Naive B cell (primary cell): ENCODE measurements at regions not wholly inside any gene's neighbourhood (a gene's known extent, or its start where the extent isn't known, plus 50 kb on each side); places are given as distances from the start of the nearest gene placed in this dataset.
A peak's percentile ranks its signal among the peaks of the same experiment; 100 is the strongest.

ENCODE experiments used
- ATAC-seq, 2 donors: fragments of 150-1000 bp; cut with Tn5 transposase; 2 replicates each; pipeline ENCODE4 v1.10.0; 2021; ENCODE audit warnings: low read depth in 2 of 2, mild to moderate bottlenecking in 2 of 2, moderate library complexity in 2 of 2
- DNase-seq: peaks from one replicate; pipeline ENCODE4 v3.0.0; 2022
- H3K27ac Mint-ChIP-seq, 6 donors: one replicate each; pipeline ENCODE4 v1.8.0; 2020 to 2022; ENCODE audit warnings: mild to moderate bottlenecking in 6 of 6, mixed read lengths in 6 of 6, moderate library complexity in 5 of 6, inconsistent platforms in 2 of 6
- H3K27me3 Mint-ChIP-seq, 3 donors: one replicate each; pipeline ENCODE4 v1.8.0; 2021 to 2022; ENCODE audit warnings: mixed read lengths in 3 of 3, mild to moderate bottlenecking in 1 of 3
- H3K36me3 Mint-ChIP-seq, 2 donors: one replicate each; pipeline ENCODE4 v1.8.0; 2020 to 2022; ENCODE audit warnings: mixed read lengths in 2 of 2, inconsistent platforms in 1 of 2, mild to moderate bottlenecking in 1 of 2
- H3K4me1 Mint-ChIP-seq, 3 donors: one replicate each; pipeline ENCODE4 v1.8.0; 2020 to 2022; ENCODE audit warnings: mixed read lengths in 3 of 3, inconsistent platforms in 1 of 3, mild to moderate bottlenecking in 1 of 3, moderate library complexity in 1 of 3
- H3K4me3 Mint-ChIP-seq, 8 donors: one replicate each; pipeline ENCODE4 v1.8.0; 2020 to 2022; ENCODE audit warnings: mild to moderate bottlenecking in 8 of 8, mixed read lengths in 8 of 8, moderate library complexity in 8 of 8, inconsistent platforms in 2 of 8
- H3K9me3 Mint-ChIP-seq, 7 donors: one replicate each; pipeline ENCODE4 v1.8.0; 2020 to 2022; ENCODE audit warnings: mixed read lengths in 7 of 7, mild to moderate bottlenecking in 5 of 7, inconsistent platforms in 2 of 7, moderate library complexity in 1 of 7

- DNase-seq = no peak
- Mint-ChIP-seq H3K9me3 (no peaks in the 10 kb centered on the region), H3K27me3 (peaks cover 0 to 6% (median 0%) of the 10 kb centered on the region in 3 donors), H3K27ac (no peak overlapping the region), H3K36me3 (no peaks in the 10 kb centered on the region), H3K4me1 (peaks cover 0 to 4% (median 4%) of the 10 kb centered on the region in 3 donors), H3K4me3 (no peak overlapping the region)
- ATAC-seq = no peak
These were observed 80.3 kb upstream of the MTPN start for GRCh38 chr7:136057509-136057908.

DNA sequence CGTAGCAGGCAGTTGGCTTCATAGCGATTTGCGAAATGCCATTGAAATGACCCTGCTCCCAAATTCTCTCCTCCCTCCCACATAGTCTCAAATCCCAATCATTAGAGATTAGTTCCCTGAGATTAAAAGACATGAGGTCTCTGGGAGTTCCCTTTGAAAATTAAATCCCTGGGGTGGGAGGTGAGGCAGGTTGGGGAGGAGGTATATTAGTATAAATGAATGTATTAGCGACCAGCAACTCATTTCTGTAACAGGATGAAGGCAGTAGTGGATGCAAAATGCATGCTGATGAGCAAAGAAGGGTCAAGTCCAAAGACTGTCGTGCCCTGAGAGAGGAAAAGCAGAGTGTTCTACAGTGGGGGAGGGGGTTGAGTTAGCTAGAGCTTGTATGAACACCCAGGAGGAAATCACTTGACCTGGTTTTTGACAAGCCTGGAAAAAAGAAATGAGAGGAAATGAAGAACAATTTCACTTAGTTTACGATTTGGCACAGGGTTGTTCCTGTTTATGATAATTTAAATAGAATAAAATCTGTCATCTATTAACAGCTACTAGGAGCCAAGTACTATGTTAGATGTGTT, 79.6 kb upstream of the MTPN start:
- H3K27me3 Mint-ChIP-seq = peaks cover 0 to 6% (median 0%) of the 10 kb centered on the region in 3 donors
- no peak for ATAC-seq

DNA sequence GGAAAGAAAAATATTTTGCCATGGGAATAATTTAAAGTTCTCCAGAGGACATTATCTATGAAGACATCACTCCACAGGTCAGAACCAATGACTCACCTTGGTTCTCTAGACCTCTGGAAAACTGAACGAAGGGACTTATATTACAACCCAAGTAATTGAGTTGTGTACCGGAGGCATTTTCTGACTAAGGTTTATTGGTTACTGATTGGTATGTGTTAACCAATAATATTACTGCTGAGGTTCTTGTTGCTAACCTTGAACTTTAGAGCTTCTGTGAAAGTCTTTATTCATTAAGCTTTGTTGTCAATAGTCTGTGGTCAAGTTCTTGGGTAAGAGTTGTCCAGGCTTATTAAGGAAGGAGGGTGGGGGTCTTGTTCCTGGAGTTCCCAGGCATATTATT, 78.1 kb upstream of the MTPN start:
- Mint-ChIP-seq H3K4me1 (peaks cover 0 to 4% (median 4%) of the 10 kb centered on the region in 3 donors), H3K27me3 (peaks cover 0 to 6% (median 0%) of the 10 kb centered on the region in 3 donors), H3K4me3 (no peak overlapping the region), H3K27ac (no peak overlapping the region), H3K9me3 (no peaks in the 10 kb centered on the region), H3K36me3 (no peaks in the 10 kb centered on the region)
- no peak for DNase-seq
- no peak for ATAC-seq

More for the DNA sequence above, 79.6 kb upstream of the MTPN start:
- no peaks in the 10 kb centered on the region for H3K9me3 Mint-ChIP-seq
- no peak overlapping the region for H3K27ac Mint-ChIP-seq
- H3K36me3 Mint-ChIP-seq = no peaks in the 10 kb centered on the region
- H3K4me3 Mint-ChIP-seq = no peak overlapping the region
- DNase-seq = no peak
- H3K4me1 Mint-ChIP-seq = peaks cover 0 to 4% (median 4%) of the 10 kb centered on the region in 3 donors

DNA sequence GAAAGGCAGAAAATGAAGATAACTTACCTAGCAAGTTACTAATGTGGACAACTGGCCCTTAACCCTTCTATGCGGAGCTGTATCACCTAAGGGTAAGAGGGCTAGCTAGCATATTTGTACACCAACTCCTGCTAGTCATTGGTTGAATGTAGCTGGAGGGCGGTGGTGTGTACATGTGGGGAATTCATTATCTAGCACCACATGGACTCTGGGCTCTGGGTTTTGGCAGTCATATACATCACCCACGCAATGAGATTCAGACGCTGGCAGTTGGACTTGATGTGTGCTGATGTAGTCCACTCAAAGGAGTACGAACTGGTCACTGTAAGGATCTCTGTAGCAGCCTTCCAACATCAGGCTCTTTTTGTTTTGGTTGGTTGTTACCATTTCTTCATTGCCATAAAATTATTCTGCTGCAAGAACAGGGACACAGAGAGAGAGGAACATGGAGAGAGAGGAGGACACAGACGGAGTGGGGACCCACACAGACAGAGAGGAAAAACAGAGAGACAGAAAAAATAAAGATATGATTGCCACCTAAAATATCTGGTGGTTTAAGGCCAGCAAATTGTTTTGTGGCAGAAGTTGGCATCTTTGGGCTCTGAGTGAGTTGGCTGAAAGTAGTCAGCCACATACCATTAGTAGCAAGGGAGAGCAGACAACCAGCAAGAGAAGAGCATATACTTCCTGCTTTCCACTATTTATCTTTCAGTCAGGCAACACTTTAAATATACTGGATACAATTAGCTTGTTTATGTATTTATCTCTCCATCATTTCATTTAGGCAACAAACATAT, 76.7 kb upstream of the MTPN start:
- Mint-ChIP-seq H3K4me3 (no peak overlapping the region), H3K4me1 (peaks cover 0 to 4% (median 2%) of the 10 kb centered on the region in 3 donors), H3K27me3 (peaks cover 0 to 6% (median 0%) of the 10 kb centered on the region in 3 donors), H3K36me3 (peaks cover 0 to 5% of the 10 kb centered on the region in 2 donors), H3K27ac (no peak overlapping the region), H3K9me3 (peaks cover 0 to 5% (median 0%) of the 10 kb centered on the region in 7 donors)
- ATAC-seq = no peak
- DNase-seq = no peak

DNA sequence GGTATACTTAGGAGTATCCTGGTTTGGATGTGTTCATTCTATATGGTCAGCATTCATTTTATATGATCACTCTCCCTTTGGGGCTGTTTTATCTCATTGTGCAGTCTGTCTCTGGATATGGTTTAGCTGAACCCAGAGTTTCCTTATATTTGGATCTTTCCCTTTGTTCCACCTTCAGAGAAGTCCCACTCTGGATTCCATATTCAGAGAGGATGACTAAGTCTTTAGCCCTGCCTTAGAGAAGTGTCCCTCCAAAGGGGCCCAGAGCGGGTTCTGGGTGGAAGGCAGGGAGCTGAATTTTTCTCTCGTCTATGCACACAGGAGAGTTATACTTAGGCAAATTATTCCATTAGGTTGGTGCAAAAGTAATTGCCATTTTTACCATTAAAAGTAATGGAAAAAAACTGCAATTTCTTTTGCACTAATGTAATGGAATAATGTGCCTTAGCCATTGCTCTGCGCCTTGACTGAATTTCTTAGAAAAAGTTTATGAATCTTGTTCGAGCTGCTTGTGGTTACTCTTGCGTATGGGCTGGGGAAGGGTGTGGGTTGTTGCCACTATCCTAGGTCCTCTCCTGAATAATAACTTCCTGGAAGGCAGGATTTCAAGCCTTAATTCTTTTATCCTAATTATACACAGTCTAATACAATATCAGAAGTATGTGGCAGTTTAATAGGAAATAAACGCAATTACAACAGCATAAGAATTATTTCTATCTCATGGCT, 74.2 kb upstream of the MTPN start:
- Mint-ChIP-seq H3K27me3 (peaks cover 0 to 6% (median 0%) of the 10 kb centered on the region in 3 donors), H3K36me3 (peaks cover 3 to 11% of the 10 kb centered on the region in 2 donors), H3K4me3 (no peak overlapping the region), H3K4me1 (no peaks in the 10 kb centered on the region), H3K9me3 (peaks cover 2 to 9% (median 4%) of the 10 kb centered on the region in 7 donors), H3K27ac (no peak overlapping the region)
- ATAC-seq (no peak), DNase-seq (no peak)

- H3K27me3 Mint-ChIP-seq = peaks cover 0 to 9% (median under 1%) of the 10 kb centered on the region in 3 donors
- H3K36me3 Mint-ChIP-seq = peaks cover 3 to 12% of the 10 kb centered on the region in 2 donors
- ATAC-seq (no peak), DNase-seq (no peak)
- H3K9me3 Mint-ChIP-seq = peaks cover 2 to 12% (median 4%) of the 10 kb centered on the region in 7 donors
- H3K4me3 Mint-ChIP-seq = no peak overlapping the region
- H3K4me1 Mint-ChIP-seq = no peaks in the 10 kb centered on the region
- H3K27ac Mint-ChIP-seq = no peak overlapping the region
These were observed 73.3 kb upstream of the MTPN start for GRCh38 chr7:136050462-136050847.

- Mint-ChIP-seq H3K4me3 (no peak overlapping the region), H3K9me3 (peaks cover 2 to 13% (median 5%) of the 10 kb centered on the region in 7 donors)
These were observed 72.8 kb upstream of the MTPN start for GRCh38 chr7:136049818-136050461.

GRCh38 chr7:136049117-136049516, 72.0 kb upstream of the MTPN start:
- peaks cover 2 to 13% (median 5%) of the 10 kb centered on the region in 7 donors for H3K9me3 Mint-ChIP-seq
- peaks cover 0 to 13% (median 8%) of the 10 kb centered on the region in 3 donors for H3K27me3 Mint-ChIP-seq
- H3K27ac Mint-ChIP-seq = peak overlapping the region in 1 of 6 donors; percentile 37
- H3K4me3 Mint-ChIP-seq = no peak overlapping the region
- peaks cover 3 to 25% of the 10 kb centered on the region in 2 donors for H3K36me3 Mint-ChIP-seq
- no peak for DNase-seq
- ATAC-seq = no peak
- H3K4me1 Mint-ChIP-seq = no peaks in the 10 kb centered on the region

More at GRCh38 chr7:136049818-136050461, 72.8 kb upstream of the MTPN start:
- no peak overlapping the region for H3K27ac Mint-ChIP-seq
- no peak for DNase-seq
- peaks cover 0 to 14% (median 5%) of the 10 kb centered on the region in 3 donors for H3K27me3 Mint-ChIP-seq
- H3K36me3 Mint-ChIP-seq = peaks cover 3 to 17% of the 10 kb centered on the region in 2 donors
- no peaks in the 10 kb centered on the region for H3K4me1 Mint-ChIP-seq
- no peak for ATAC-seq

GRCh38 chr7:136046548-136046947, 69.4 kb upstream of the MTPN start:
- Mint-ChIP-seq H3K4me1 (no peaks in the 10 kb centered on the region), H3K36me3 (peaks cover 3 to 25% of the 10 kb centered on the region in 2 donors), H3K9me3 (peaks cover 2 to 13% (median 5%) of the 10 kb centered on the region in 7 donors), H3K27ac (no peak overlapping the region), H3K27me3 (peaks cover 0 to 8% (median 8%) of the 10 kb centered on the region in 3 donors), H3K4me3 (no peak overlapping the region)
- no peak for ATAC-seq
- no peak for DNase-seq

DNA sequence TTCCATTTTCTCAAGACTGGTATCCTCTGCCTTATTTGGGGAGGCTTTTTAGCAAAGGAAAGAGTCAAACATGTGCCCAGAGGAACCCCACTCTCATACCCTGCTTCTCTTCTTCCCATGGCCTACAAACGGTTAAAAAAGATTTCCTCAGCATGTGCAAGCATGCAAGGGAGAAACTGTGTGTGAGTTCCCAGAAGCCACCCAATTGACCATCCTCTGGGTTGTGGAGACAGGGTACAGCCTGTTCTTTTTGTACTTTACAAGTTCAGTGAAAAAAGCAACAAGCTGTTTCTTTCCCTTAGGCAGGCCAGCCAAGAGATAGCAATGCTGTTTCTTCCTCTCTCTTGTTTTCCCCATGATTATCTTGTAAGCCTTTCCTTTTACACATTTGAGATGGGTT, 68.8 kb upstream of the MTPN start:
- H3K4me3 Mint-ChIP-seq = no peak overlapping the region
- ATAC-seq (no peak), DNase-seq (no peak)
- no peaks in the 10 kb centered on the region for H3K4me1 Mint-ChIP-seq
- H3K36me3 Mint-ChIP-seq = peaks cover 3 to 25% of the 10 kb centered on the region in 2 donors
- H3K27ac Mint-ChIP-seq = no peak overlapping the region
- peaks cover 2 to 13% (median 5%) of the 10 kb centered on the region in 7 donors for H3K9me3 Mint-ChIP-seq
- H3K27me3 Mint-ChIP-seq = peaks cover 0 to 8% (median 8%) of the 10 kb centered on the region in 3 donors

DNA sequence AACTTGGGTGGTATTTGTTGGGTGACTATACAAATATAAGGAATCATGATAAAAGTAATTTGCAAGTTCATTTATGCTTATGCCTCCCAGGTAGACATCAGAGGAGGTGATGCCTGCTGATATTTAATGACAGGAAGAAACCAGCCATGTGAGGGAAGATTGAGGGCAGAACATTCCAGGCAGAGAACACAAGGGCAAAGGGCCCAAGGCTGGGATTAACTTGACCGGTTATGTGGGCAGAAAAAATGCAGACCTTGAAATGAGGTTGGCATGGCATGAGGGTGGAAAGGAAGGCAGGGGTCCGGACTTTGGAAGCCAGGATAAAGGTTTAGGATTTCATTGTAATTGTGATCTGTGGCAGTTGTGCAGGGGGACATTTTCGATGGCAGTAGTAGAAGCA, 68.0 kb upstream of the MTPN start:
- DNase-seq (no peak), ATAC-seq (no peak)
- no peak overlapping the region for H3K4me3 Mint-ChIP-seq
- peaks cover 3 to 25% of the 10 kb centered on the region in 2 donors for H3K36me3 Mint-ChIP-seq
- peaks cover 2 to 13% (median 5%) of the 10 kb centered on the region in 7 donors for H3K9me3 Mint-ChIP-seq
- H3K27ac Mint-ChIP-seq = no peak overlapping the region
- H3K27me3 Mint-ChIP-seq = peaks cover 0 to 8% (median 8%) of the 10 kb centered on the region in 3 donors
- no peaks in the 10 kb centered on the region for H3K4me1 Mint-ChIP-seq

DNA sequence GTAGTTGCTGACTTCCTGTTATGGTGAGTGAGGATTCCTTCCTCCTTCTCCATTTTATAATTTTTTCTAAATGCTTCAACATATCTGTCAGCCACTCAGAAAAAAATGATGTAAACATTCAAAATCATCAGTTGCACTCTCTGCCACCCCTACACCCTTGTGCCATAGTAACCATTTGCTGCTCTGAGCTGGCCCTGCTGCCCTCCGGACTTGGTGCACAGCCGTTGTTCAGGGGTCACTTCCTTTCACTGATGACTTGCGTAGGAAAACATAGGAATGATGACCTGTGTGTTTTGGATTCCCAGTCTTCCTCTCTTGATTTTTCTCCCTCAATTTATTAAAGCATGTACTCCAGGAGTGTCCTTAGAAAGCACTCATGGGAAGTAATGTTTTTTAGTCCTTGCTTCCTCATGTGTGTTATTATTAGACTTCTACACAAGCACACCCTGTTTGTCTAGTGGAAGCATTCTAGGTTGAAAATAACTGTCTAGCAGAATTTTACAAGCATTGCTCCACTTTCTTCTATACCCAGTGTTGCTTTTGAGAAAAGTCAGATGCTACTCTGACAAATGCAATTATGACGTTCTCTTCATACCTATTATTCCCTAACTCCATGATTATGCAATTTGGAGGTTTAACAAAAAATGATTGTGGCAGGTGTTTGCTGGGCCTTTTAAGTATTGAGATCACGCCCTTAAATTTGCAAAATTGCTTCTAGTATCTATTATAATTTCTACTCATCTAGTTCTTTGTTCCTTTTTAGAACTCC, 62.6 kb upstream of the MTPN start:
- Mint-ChIP-seq H3K4me3 (no peak overlapping the region), H3K27me3 (peaks cover 0 to under 1% (median 0%) of the 10 kb centered on the region in 3 donors), H3K27ac (peak overlapping the region in 1 of 6 donors; percentile 35), H3K4me1 (peaks cover 0 to 4% (median 0%) of the 10 kb centered on the region in 3 donors), H3K9me3 (no peaks in the 10 kb centered on the region), H3K36me3 (peaks cover 0 to 6% of the 10 kb centered on the region in 2 donors)
- ATAC-seq (no peak), DNase-seq (no peak)
